HCT116 (cell line): ENCODE measurements at regions not wholly inside any gene's neighbourhood (a gene's known extent, or its start where the extent isn't known, plus 50 kb on each side); places are given as distances from the start of the nearest gene placed in this dataset.

Experiments
- ATAC-seq: fragments of 200-7000 bp; cut with Tn5 transposase; 2 replicates; pipeline ENCODE4 v1.9.1; 2020; ENCODE audit warnings: mild to moderate bottlenecking, moderate library complexity
- BruUV-seq: library from RNA; stranded (reverse); fragments of 400-500 nt; replicated peaks from 2 replicates; lab custom pipeline; 2021; lab: Mats Ljungman, UMichigan
- CTCF ChIA-PET: fragments of 300-600 bp; sonication (Branson Sonifier 250); formaldehyde crosslinking; loops from one replicate; lab custom pipeline; 2021; ENCODE audit warnings: antibody characterized with exemption; lab: Charles Lee
- POLR2A ChIA-PET: fragments of 300-600, 350-600 bp; sonication (Branson Sonifier 250); formaldehyde crosslinking; loops from one replicate; lab custom pipeline; 2021; ENCODE audit warnings: antibody characterized with exemption; lab: Charles Lee
- RAD21 ChIA-PET, 2 experiments: fragments of 300-600 bp; sonication (Branson Sonifier 250); formaldehyde crosslinking; loops; one replicate each; lab custom pipeline; 2023; ENCODE audit warnings: low total read pairs in 2 of 2; ENCODE audit not compliant: uncharacterized antibody in 2 of 2, unreplicated experiment in 2 of 2, low non-redundant PET in 1 of 2; lab: Charles Lee
- DNase-seq: peaks from one replicate; pipeline ENCODE4 v3.0.0-alpha.2; 2010; ENCODE audit warnings: low read depth, low spot score
- H2AFZ ChIP-seq: fragments of 200-600 bp; shearing (Covaris generic), sonication (generic); 2 replicates; pipeline ENCODE4 v1.6.1; 2017; ENCODE audit warnings: low read depth, mixed run types, mixed read lengths, antibody characterized with exemption, low read length; ENCODE audit not compliant: poor library complexity, severe bottlenecking
- H3K27ac ChIP-seq: 2 replicates; pipeline ENCODE4 v1.5.1; 2012; ENCODE audit warnings: low read depth, low read length
- H3K27me3 ChIP-seq: fragments of 200-600 bp; sonication (generic); 2 replicates; pipeline ENCODE4 v1.6.1; 2016; ENCODE audit warnings: mixed run types, low read length, mixed read lengths; ENCODE audit not compliant: insufficient read depth
- H3K36me3 ChIP-seq, 2 experiments: fragments of 200-500 bp in 1 of 2; fragments of 200-600 bp in 1 of 2; sonication (Bioruptor generic) in 1 of 2; sonication (generic) in 1 of 2; 2 replicates each; pipeline versions ENCODE4 v1.5.1 to v1.6.1; 2014 to 2016; ENCODE audit warnings: low read length in 2 of 2, inconsistent platforms in 1 of 2, mixed read lengths in 1 of 2, mixed run types in 1 of 2; ENCODE audit not compliant: insufficient read depth in 2 of 2, control insufficient read depth in 1 of 2
- H3K4me1 ChIP-seq, 2 experiments: fragments of 200-600 bp in 1 of 2; sonication (generic) in 1 of 2; 2 replicates each; pipeline versions ENCODE4 v1.5.1 to v1.6.1; 2012 to 2017; ENCODE audit warnings: low read length in 2 of 2, inconsistent platforms in 1 of 2, mild to moderate bottlenecking in 1 of 2, mixed read lengths in 1 of 2, mixed run types in 1 of 2, moderate library complexity in 1 of 2; ENCODE audit not compliant: insufficient read depth in 2 of 2, control insufficient read depth in 1 of 2
- H3K4me2 ChIP-seq: fragments of 200-600 bp; sonication (generic); 2 replicates; pipeline ENCODE4 v1.6.1; 2017; ENCODE audit warnings: mixed run types, low read length, mixed read lengths
- H3K4me3 ChIP-seq, 2 experiments: fragments of 200-600 bp in 1 of 2; sonication (generic) in 1 of 2; replicated peaks in 1 of 2; 2 replicates each; pipeline ENCODE4 v1.5.1; 2011 to 2016; ENCODE audit warnings: low read length in 2 of 2, control low read depth in 1 of 2, low read depth in 1 of 2, mild to moderate bottlenecking in 1 of 2, mixed read lengths in 1 of 2, mixed run types in 1 of 2
- H3K79me2 ChIP-seq: fragments of 200-600 bp; sonication (generic); 2 replicates; pipeline ENCODE4 v1.6.1; 2017; ENCODE audit warnings: mild to moderate bottlenecking, mixed run types, low read length, moderate library complexity, mixed read lengths; ENCODE audit not compliant: insufficient read depth
- H3K9ac ChIP-seq: fragments of 200-600 bp; sonication (generic); 2 replicates; pipeline ENCODE4 v1.6.1; 2016; ENCODE audit warnings: low read length, mixed read lengths
- H3K9me2 ChIP-seq: fragments of 200-600 bp; sonication (generic), shearing (Covaris generic); 2 replicates; pipeline ENCODE4 v1.6.1; 2017; ENCODE audit warnings: mixed run types, mild to moderate bottlenecking, moderate library complexity; ENCODE audit not compliant: insufficient read depth
- H3K9me3 ChIP-seq, 2 experiments: fragments of 200-500 bp in 1 of 2; fragments of 200-600 bp in 1 of 2; sonication (Bioruptor generic) in 1 of 2; sonication (generic) in 1 of 2; 2 replicates each; pipeline ENCODE4 v1.6.1; 2014 to 2017; ENCODE audit warnings: low read length in 2 of 2, mixed read lengths in 2 of 2, inconsistent platforms in 1 of 2, low read depth in 1 of 2, mild to moderate bottlenecking in 1 of 2, mixed run types in 1 of 2, moderate library complexity in 1 of 2; ENCODE audit not compliant: control insufficient read depth in 1 of 2, insufficient read depth in 1 of 2
- H4K20me1 ChIP-seq: fragments of 200-600 bp; sonication (generic), shearing (Covaris generic); 2 replicates; pipeline ENCODE4 v1.6.1; 2017; ENCODE audit warnings: mixed run types, mild to moderate bottlenecking, moderate library complexity; ENCODE audit not compliant: insufficient read depth
- CEBPB ChIP-seq: IDR thresholded peaks from 2 replicates; pipeline ENCODE4 v1.6.1; 2012; ENCODE audit warnings: low read depth
- FOSL1 ChIP-seq: IDR thresholded peaks from 2 replicates; pipeline ENCODE4 v1.6.1; 2012; ENCODE audit warnings: low read depth
- POLR2AphosphoS5 ChIP-seq: IDR thresholded peaks from 2 replicates; pipeline ENCODE4 v1.6.1; 2011; ENCODE audit warnings: mild to moderate bottlenecking, low read depth, low read length, moderate library complexity
- SIN3A ChIP-seq: IDR thresholded peaks from 2 replicates; pipeline ENCODE4 v1.6.1; 2012; ENCODE audit warnings: low read depth
- ZNF274 ChIP-seq: fragments of 200-500 bp; sonication (Bioruptor generic); IDR thresholded peaks from 2 replicates; pipeline ENCODE4 v1.6.1; 2014; ENCODE audit warnings: mild to moderate bottlenecking, low read depth, low read length, inconsistent platforms
- intact Hi-C: fragments of 100-400 bp; cut with micrococcal nuclease; formaldehyde crosslinking; loops from 2 replicates; pipeline ENCODE4 v1.10.0; 2022
- TF ChIP-seq, protein P1 (sequence below), 3 experiments: fragments of 200-600 bp in 1 of 3; sonication (generic) in 1 of 3; IDR thresholded peaks in 2 of 3; conservative IDR thresholded peaks in 1 of 3; 2 replicates each; pipeline ENCODE4 v1.5.1; 2012 to 2017; ENCODE audit warnings: low read depth in 2 of 3, low read length in 2 of 3, antibody characterized with exemption in 1 of 3, borderline replicate concordance in 1 of 3, control low read depth in 1 of 3, mild to moderate bottlenecking in 1 of 3, mixed read lengths in 1 of 3, mixed run types in 1 of 3, moderate library complexity in 1 of 3; ENCODE audit not compliant: insufficient read depth in 1 of 3

DNA sequence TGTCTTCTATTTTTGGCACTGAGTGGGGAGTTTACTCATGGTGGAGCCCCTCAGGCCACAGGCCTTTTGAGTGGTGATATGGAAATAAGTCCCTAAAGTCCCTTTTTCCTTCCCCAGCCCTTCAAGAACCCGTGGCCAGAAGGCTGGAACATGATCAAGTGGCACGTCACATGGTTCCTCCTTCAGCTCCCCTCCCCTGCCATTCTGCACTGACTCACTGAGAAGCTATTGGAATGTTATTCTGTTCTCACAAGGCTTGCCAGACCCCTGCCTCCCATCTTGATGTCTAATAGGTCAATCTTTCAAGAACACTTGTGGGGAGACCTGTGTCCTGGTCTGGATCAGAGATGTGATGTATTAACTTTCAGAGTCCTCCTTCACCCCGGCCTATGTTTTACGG, 279.8 kb downstream of the SEC23IP start:
- H3K27me3 ChIP-seq: peaks cover 47% of the 10 kb centered on the region

DNA sequence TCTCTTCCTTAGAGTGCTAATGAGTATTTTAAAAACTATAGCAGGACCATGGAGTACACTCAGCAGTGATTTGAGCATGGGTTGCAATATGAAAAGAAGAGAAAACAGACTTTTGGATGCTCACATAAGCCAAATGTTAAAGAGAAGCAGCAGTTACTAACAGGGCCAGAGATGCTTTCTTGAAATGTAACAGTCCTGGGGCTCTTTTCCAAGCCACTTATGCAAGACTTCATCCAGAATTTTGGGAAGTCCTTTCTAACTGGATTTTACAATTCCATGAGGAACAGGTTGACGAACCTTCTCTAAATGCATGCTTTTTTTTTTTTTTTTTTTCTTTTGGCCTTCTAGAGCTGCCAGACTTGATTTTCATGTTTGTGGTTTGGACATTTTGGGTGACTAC, 282.0 kb downstream of the SEC23IP start:
- Histone ChIP-seq H3K9me3 (no peaks in the 10 kb centered on the region), H3K79me2 (no peaks in the 10 kb centered on the region), H3K36me3 (no peaks in the 10 kb centered on the region), H3K27me3 (peaks cover 67% of the 10 kb centered on the region), H3K4me3 (no peak overlapping the region), H3K4me2 (no peak overlapping the region), H3K9ac (no peak overlapping the region), H3K27ac (no peak overlapping the region), H3K9me2 (no peaks in the 10 kb centered on the region), H4K20me1 (no peaks in the 10 kb centered on the region), H3K4me1 (no peaks in the 10 kb centered on the region), H2AFZ (no peak overlapping the region)
- intact Hi-C loops: no loop called here
- TF ChIP-seq CEBPB (no peak), SIN3A (no peak), ZNF274 (no peak), FOSL1 (no peak)
- TF ChIP-seq, protein P1, sequence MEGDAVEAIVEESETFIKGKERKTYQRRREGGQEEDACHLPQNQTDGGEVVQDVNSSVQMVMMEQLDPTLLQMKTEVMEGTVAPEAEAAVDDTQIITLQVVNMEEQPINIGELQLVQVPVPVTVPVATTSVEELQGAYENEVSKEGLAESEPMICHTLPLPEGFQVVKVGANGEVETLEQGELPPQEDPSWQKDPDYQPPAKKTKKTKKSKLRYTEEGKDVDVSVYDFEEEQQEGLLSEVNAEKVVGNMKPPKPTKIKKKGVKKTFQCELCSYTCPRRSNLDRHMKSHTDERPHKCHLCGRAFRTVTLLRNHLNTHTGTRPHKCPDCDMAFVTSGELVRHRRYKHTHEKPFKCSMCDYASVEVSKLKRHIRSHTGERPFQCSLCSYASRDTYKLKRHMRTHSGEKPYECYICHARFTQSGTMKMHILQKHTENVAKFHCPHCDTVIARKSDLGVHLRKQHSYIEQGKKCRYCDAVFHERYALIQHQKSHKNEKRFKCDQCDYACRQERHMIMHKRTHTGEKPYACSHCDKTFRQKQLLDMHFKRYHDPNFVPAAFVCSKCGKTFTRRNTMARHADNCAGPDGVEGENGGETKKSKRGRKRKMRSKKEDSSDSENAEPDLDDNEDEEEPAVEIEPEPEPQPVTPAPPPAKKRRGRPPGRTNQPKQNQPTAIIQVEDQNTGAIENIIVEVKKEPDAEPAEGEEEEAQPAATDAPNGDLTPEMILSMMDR (IDR thresholded peaks at IDR 0.05 in 2 of 3, conservative IDR thresholded peaks at IDR 0.05 in 1 of 3; ENCODE audit: borderline replicate concordance in 1 of 3, insufficient read depth in 1 of 3, low read depth in 2 of 3, low read length in 2 of 3): no peak
- BruUV-seq: no TSS peak
- RAD21 ChIA-PET: no interaction called here
- DNase-seq (no peak), ATAC-seq (no peak)
- CTCF ChIA-PET: no interaction called here
- POLR2A ChIA-PET: no interaction called here

More for the DNA sequence above, 279.8 kb downstream of the SEC23IP start:
- Histone ChIP-seq H3K36me3 (no peaks in the 10 kb centered on the region), H3K79me2 (no peaks in the 10 kb centered on the region), H3K27ac (no peak overlapping the region), H3K9me2 (no peaks in the 10 kb centered on the region), H3K4me1 (no peaks in the 10 kb centered on the region), H3K4me3 (no peak overlapping the region), H3K9ac (no peak overlapping the region), H3K9me3 (no peaks in the 10 kb centered on the region), H3K4me2 (no peak overlapping the region), H2AFZ (no peak overlapping the region), H4K20me1 (no peaks in the 10 kb centered on the region)
- RAD21 ChIA-PET: no interaction called here
- intact Hi-C loops: no loop called here
- TF ChIP-seq POLR2AphosphoS5: no peak
- POLR2A ChIA-PET: no interaction called here
- CTCF ChIA-PET: no interaction called here
- no peak for ATAC-seq
- no TSS peak for BruUV-seq
- no peak for DNase-seq
